ENCODE measurements at regions not wholly inside any gene's neighbourhood (a gene's known extent, or its start where the extent isn't known, plus 50 kb on each side); places are given as distances from the start of the nearest gene placed in this dataset.

DNA sequence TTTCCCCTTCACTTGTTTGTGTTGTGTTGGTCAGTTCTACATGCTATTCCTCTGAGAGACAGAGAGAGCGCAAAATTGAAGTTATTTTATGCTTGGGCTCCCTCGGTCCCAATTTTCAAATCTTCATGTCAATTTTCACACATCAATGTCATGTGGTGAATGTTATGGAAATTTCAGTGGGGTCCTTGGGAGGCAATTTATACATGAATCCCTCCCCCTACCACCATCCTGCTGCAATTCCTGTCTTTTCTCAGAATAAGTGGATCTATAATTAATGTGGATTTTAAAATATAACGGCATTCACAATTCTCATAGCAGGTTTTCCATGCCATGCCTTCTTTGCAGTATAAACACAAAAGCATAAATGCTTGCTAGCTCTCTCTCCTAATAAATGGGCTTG, 499.9 kb downstream of the MCTP2 start:
- TF ChIP-seq CTCF (IDR thresholded peaks at IDR 0.05) = no peak
- no peak for TF ChIP-seq POLR2A (IDR thresholded peaks at IDR 0.05)
- TF ChIP-seq EP300 (IDR thresholded peaks at IDR 0.05) = no peak
- no peak for TF ChIP-seq POLR2AphosphoS5 (IDR thresholded peaks at IDR 0.05)

All from suprapubic skin (tissue), 4 donors.